Activated CD4-positive, CD25-positive, alpha-beta regulatory T cell treated with anti-CD3 and anti-CD28 coated beads, Interleukin-2, amount 50 U/mL, for 24 hours (primary cell): ENCODE measurements at regions not wholly inside any gene's neighbourhood (a gene's known extent, or its start where the extent isn't known, plus 50 kb on each side); places are given as distances from the start of the nearest gene placed in this dataset.
"Not testable (repeated sequence)": the region's sequence is repeated elsewhere in the genome, so short reads cannot be mapped to it uniquely, and the experiment has no call there.

Experiments
- ATAC-seq, 2 donors: fragments of 150-1000 bp; cut with Tn5 transposase; one replicate each; pipeline ENCODE4 v1.10.0; 2021; ENCODE audit warnings: mild to moderate bottlenecking in 1 of 2, moderate library complexity in 1 of 2

DNA sequence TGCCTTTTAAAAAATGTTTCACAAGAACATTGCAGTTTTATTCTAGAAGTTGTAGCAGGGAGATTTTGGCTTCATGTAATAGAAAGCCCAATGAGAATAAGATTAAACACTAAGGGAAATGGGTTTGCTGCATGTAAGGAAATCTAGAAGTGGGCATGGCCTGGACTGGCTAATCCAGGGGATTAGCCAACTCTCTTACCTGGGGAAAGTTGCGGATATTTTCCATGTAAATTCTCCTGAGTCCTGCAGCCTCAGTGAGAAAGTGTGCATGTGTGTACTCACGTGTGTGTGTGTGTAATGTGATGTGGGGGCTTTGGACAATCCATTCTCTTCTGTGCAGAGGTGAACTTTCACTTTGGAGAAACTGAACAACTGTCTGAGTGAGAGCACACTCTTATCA, 775.1 kb upstream of the TPTE start:
- ATAC-seq, result not testable (repeated sequence)

DNA sequence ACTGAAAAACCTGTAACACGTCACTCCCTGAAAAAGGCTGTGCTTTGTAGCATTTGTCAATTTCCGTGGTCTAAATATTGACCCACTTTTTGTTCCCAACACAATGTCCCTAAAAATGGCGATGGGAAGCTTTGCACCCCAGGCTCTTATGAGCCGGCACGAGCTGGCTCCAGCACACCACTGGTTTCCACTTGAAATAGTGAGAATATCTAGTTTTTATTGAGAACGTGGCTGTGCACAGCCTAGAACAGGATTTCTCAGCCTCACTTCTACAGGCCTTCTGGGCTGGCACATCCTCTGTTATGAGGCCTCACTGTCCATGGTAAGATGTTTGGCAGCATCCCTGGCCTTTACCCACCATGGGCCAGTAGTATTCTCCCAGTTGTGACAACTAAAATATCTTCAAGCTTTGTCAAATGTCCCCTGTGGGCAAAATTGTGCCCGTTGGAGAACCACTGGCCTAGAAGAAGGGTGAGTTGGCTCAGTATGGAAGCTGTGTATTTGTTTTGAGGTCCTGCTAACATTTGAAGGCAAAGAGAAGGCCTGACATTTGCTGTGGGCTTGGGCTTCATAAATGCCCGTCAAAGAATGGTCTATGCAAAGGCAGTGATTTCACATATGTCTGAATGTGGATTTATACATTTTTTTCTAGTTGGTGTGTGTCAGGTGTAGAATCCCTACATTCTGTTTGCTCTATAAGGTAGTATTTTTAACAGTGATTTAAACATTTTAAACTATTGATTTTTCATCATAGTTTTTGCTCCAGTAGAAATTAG, 774.4 kb upstream of the TPTE start:
- not testable (repeated sequence) for ATAC-seq

DNA sequence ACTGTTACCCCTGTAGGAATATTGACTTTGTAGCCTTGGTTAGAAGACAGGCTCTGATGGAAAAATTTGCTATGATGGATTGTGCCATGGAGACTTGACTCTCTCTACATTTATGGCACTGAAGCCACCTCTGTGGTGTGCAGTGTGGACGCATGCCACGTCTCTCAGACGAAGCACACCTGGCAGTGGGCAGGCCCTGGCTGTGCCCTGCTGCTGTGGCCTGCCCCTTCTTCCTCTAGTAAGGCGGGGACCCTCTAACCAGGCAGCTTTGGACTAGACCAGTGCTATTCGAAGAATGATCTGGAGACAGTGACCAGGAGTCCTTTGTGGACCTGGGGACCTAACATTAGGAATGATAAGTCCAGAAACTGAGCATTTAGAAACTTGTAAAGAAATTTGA, 773.5 kb upstream of the TPTE start:
- not testable (repeated sequence) for ATAC-seq

DNA sequence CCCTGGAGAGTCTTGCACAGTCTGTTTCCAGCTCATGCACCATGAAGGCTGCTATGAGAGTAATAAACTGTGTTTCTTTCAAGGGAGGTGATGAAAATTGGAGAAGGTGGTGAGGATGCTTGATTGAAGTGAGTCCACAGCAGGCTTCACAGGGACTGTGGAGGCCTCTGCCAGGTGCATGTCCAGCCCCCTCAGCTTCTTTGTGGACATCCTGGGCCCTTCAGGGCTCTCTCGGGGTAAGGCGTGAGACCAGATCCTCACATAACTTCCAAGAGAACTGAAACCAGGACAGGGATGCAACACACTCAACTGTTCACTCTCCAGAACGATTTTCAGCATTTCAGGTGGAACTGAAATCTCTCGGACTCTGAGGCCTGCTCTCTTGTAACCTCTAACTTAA, 772.9 kb upstream of the TPTE start:
- not testable (repeated sequence) for ATAC-seq

DNA sequence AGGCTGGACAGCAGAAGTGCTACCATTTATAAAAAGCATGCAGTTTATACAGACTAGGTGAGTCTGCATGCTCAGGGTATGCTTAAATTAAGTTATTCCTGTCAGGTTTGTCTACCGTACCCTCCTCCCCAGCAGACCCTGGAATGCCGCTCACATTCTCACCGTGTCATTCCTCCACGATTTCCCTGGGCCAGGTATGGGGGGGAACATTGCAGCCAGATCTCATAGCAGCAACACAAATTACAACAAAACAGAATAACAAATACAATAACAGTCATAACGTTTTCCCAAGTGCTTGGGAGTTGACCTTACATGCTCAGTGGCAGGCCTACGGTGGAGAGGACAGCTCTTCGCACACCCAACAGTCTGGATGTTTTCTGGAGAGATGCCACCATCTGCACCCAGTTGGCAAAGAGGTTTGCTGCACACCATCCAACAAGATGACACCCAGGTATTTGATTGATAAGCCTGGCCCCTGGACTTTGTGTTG, 771.6 kb upstream of the TPTE start:
- ATAC-seq, result not testable (repeated sequence)

DNA sequence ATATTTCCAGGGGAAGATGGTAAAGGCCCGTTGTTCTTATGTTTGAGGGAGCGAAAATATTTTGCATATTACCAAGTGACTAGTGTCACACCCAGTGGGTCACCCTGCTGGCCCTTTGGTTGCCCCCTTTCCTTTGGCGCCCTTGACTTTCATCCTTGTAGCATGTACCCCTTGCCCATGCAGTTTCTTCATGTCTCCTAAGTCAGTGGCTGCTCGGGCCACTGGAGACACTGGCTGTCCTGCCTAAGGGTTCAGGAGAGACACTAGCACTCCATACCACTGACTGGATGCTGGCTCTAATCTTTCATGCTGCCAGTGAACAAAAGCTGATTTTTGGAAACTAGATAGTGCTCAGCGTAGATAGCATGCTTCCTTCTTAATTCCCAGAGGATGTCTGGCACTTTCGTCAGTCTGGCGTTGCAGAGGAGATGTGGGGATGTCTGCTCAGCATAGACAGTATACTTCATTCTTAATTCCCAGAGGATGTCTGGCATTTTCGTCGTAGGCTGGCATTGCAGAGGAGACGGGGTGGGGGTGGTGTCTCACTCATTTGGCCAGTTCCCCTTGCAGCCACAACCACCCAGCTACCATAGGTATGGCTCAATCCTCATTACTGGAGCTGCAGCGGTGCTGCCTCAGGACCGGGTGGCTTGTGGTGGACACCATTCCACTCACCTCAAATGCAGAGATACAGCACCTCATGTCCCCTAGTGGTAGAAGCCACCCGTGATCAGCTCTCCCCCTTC, 770.9 kb upstream of the TPTE start:
- ATAC-seq, result no peak

DNA sequence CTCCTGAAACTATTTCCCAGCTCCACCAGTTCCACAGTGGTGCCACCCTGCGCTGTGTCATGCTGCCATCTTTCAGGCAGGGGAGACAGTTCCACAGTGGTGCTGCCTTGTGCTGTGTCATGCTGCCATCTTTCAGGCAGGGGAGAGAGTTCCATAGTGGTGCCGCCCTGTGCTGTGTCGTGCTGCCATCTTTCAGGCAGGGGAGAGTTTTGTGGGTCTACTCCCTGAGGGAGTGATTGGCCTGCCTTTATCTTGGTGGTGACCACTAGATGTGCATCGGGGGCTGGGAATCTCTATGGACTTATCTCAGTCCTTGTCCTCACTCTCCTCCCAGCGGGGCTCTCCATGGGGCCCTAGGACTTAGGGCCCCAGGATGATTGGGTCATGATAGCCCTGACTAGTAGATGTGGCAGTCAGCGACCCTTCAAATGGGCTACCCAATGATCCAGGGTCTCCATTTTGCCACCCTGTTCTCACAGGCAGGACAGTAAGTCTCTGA, 770.2 kb upstream of the TPTE start:
- not testable (repeated sequence) for ATAC-seq

DNA sequence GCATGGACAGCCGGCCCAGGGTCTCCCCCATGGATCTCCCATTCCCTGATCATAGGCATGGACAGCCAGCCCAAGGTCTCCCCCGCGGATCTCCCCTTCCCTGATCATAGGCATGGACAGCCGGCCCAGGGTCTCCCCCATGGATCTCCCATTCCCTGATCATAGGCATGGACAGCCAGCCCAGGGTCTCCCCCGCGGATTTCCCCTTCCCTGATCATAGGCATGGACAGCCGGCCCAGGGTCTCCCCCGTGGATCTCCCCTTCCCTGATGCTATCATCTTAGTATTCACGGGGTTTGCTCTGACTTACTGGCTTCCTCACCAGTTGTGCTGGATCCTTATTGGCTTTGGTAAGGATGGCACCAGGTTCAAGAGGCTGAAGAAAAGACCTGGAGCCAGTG, 769.4 kb upstream of the TPTE start:
- not testable (repeated sequence) for ATAC-seq

DNA sequence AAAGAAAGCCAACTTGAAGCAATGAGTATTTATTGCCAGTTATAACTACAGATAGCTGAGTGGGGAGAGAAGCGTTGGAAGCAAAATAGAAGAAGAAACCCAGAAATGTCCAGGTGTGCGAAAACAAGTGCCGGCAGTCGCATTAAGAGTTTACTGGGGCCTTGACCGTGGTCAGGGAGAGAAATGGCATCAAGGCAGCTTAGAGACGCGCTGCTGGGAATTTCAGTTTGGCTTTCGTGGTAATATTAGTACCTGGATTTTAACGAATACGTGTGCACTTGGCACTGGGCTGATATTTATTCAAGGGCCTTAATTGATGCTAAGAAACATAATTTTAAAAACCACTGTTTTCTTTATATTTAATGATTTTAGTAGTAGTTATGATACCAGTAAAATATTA, 767.9 kb upstream of the TPTE start:
- ATAC-seq, result not testable (repeated sequence)

DNA sequence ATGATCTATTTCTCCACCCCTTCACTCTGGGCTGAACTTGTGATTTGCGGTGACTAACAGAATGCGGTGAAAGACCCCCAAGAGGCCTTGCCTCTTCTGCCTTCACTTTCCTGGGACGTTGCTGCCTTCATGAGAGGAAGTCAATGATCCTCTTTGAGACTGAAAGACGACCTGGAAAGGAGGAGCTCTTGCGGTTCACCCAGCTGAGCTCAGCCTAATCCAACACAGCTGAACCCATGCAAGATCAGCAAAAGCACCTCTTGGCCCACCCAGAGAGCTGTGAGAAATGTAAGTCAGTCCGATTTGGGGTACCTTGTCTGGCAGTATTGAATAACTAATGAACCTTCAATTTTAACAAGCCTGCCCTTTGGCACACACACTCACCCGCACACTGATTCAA, 767.4 kb upstream of the TPTE start:
- ATAC-seq, result no peak

DNA sequence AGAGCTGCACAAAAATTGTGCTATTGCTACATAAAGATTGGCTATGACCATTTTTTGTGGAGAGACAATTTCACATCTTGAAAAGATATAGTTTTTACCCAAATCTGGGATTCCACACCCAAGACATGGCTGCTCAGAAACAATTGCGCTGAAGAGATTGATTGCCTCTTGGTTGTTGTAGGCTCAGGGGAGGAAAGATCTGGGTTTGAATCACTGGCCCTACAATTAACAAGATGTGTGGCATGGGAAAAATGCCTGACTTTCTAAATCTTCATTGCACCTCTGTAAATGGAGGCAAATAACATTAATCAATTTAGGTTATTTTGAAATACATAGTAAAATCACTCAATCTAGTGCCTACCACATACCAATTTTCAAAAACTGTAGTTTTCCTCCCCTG, 766.9 kb upstream of the TPTE start:
- not testable (repeated sequence) for ATAC-seq

DNA sequence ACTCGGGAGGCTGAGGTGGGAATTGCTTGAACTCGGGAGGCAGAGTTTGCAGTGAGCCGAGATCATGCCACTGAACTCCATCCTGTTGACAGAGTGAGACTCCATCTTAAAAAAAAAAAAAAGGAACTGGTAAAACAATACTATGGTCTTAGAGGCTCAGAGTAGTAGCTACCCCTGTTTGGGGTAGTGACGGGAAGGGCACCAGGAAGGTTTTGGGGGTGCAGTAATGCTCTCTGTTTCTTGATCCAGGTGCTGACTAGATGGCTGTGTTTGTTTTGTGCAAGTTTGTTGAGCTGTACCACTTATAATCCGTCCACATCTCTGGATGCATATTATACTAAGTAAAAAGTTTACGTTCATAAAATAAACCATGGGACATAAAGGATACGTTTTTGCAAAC, 765.8 kb upstream of the TPTE start:
- ATAC-seq, result no peak

DNA sequence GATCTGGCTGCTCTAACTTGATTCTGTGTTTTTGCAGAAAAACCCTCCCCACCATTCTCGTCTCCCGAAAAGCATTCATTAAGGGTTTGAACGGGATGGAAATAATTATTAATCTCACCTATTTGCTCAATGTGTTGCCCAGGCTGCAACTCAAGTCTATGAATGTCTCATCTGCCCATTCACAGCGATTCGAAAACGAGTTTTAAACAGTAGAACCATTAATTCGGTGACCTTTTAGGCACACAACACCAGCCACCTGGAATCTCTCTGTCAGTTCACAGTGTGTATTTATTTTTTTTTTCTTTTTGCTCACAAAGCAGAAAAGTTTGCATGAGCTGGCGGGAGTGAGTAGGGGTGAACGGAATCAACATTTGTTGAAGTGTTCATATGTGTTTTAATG, 764.7 kb upstream of the TPTE start:
- ATAC-seq, result no peak

DNA sequence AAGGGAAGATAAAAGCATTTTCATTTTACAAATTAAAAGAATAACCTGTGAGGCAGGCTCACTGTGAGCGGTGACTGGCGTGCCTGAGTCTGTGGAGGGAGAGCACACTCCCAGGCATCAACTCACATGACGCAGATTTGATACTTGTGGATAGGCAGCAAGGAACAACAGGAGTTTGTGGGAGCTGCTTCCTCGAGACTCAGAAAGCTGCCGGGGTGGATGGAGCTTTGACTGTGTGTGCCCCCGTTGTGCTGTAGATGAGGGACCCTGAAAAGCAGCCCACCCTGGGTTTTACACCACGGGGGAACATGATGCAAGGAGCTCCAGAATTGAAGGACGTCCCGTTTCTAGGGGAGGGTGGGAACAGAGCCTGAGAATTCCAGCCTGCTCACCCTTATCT, 764.3 kb upstream of the TPTE start:
- not testable (repeated sequence) for ATAC-seq

DNA sequence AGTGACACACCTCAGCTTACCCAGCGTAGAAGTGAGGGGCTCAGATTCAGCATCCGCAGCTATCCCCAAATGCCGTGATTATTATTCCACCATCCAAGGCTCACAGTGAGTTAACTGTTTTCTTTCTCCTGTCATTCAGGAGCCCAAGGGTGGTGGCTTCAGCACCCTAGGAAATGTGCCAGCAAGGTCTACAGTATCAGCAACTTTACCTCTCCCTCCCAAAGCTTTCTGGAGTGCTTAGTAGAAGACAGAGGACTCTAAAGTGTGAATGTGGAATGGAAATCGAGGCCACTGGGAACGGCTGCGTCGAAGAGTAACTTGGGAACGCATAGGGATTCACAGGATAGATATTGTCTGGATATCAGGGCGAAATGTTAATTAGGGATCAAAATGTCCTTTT, 763.8 kb upstream of the TPTE start:
- not testable (repeated sequence) for ATAC-seq

DNA sequence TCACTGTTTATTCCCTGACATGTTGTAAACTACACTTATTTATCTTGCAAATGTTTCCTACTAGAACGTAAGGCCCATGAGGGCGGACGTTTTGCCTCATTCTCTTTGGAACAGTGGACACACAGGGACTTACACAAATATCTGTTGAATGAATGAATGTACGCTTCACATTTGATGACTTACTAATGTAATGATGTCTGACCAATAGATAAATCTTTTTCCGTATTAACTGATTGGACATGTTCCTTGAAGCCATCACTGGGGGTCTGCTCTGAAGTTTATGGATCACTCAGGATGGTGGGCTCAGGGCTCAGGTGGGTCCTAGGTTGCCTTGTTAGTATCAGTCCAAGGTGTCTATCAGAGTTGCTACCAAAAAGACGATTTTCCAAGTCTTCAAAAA, 763.2 kb upstream of the TPTE start:
- no peak for ATAC-seq

DNA sequence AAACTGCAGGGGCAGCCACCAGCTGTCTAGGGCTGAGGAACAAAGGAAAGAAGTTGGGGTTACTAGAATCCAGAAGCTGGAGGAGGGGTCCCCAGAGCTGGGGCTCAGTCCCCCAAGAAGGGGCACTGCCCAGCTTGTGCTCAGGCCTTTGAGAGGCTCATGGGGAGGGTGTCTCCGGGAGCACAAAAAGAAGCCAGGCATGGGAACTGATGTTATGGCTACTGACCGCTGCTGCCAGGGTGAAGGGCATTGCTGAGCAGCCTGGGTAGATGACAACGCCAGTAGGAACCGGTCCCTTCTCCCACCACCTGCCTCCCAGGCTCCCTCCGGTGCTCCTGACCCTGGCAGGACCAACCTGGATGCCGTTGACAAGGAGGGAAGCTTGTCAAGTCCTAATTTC, 762.5 kb upstream of the TPTE start:
- no peak for ATAC-seq

DNA sequence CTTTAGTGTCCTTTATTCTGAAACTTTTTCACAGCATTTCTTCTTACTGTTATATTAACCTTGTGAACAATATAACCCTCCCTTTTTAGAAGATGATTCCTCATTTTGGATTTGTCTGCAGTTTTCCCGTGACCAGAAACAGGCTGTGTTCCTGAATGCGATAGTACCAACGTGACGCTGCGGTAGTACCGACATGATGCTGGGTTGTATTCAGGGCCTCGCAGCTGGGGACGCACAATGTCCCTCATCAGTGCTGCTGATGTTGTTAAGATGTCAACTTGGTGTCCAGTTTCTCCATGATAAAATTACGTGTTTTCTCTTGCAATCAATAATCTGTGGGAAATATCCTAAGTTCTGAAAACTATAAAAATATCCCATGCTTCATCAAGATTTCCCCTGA, 761.4 kb upstream of the TPTE start:
- ATAC-seq, result no peak

DNA sequence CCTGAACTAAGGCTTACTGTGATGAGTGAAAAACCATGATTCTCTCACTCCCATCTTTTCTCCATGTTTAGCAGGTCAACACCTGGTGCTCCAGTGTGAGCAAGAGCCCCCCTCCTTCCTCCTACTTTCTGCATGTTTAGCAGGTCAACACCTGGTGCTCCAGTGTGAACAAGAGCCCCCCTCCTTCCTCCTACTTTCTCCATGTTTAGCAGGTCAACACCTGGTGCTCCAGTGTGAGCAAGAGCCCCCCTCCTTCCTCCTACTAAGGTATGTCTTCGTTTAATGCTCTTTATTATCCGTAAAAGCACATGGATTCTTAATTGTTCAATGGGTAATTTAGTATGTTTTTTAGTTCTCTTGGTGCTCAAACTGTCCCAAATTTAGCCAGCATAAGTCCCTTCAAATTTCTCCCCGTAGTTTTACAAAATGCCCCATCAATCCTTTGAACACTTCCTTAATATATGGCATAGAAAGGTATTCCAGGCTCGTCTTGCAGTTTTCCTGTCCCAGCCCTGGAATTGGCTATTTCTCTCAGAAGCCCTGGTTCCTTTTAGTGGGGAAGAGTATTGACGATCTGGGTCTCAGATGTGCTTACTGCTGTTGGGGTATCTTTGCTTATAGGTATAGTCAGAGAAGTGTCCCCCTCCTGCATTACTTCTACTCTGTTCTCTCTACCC, 760.8 kb upstream of the TPTE start:
- ATAC-seq, result peak in 1 of 2 donors; percentile 12

DNA sequence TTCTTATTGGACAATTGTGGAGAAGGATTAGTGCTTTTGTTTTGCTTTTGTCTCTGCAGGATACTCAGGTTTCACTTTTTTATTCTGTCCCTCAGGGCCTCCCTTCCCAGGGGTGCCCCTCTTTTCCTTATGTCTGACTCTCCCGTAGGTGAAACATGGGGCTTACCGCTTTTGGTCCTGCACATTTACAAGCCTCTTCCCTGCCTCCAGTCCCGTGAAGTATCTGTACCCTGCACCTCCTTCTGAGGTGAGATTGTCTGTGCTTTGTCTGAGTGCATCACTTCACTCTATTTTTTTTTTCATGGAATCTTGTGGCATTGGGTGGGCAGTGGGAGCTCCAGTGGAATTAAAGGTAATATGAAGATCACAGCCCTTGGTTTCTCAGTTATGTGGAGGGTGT, 758.1 kb upstream of the TPTE start:
- ATAC-seq, result no peak

DNA sequence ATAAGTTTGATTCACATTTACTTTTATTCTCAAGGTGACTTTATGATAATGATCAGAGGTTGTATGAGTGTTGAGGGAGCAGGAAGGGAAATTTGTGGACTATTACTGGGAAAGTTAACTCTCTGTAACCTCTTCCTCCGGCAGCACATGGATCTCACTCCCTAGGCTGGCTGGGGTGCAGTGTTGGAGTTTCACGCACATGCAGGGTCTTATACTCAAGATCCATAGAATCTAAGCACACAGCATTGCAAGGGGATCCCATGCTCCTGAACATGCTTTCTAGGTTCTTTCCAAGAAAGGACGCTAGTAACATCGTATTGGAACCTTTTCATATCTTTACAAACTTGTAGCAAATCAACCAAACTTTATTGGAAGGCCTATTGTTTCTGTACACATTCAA, 757.6 kb upstream of the TPTE start:
- no peak for ATAC-seq

DNA sequence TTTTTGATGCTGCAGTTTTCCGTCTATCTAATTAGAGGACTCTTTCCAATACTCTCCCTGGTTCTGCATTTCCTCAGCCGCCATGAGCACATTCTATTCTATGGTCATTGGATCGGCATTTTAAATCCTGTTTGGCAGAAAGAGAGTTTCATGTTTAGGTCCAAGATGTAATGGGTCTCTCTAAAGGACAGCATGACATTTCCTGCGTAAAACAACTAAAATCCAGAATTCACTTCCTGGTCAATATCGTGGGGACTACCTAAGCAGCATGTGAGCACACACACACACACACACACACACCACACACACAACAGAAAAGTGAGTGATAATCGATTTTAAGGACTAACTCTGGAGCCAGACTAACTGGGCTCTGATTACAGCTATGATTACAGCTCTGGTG, 757.1 kb upstream of the TPTE start:
- not testable (repeated sequence) for ATAC-seq

DNA sequence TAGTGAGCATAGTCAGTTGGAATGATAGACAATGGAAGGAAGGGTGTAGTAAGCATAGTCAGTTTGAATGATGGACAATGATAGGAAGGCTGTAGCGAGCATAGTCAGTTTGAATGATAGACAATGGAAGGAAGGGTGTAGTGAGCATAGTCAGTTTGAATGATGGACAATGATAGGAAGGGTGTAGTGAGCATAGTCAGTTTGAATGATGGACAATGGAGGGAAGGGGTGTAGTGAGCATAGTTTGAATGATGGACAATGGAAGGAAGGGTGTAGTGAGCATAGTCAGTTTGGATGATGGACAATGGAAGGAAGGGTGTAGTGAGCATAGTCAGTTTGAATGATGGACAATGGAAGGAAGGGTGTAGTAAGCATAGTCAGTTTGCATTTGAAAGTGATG, 755.8 kb upstream of the TPTE start:
- not testable (repeated sequence) for ATAC-seq
